Bronchial epithelial cell (primary cell): ENCODE measurements at regions not wholly inside any gene's neighbourhood (a gene's known extent, or its start where the extent isn't known, plus 50 kb on each side); places are given as distances from the start of the nearest gene placed in this dataset.

Experiments
- DNase-seq: peaks from one replicate; pipeline ENCODE4 v3.0.0-alpha.2; 2010; ENCODE audit warnings: low read depth
- FAIRE-seq: peaks from 2 replicates; lab custom pipeline; 2011; peaks lifted over from hg19 to GRCh38; lab: Jason Lieb, UNC
- H3K27me3 ChIP-seq: 2 replicates; pipeline ENCODE4 v1.5.1; 2011; ENCODE audit warnings: low read length; ENCODE audit not compliant: control insufficient read depth, insufficient read depth
- H3K36me3 ChIP-seq: 2 replicates; pipeline ENCODE4 v1.5.1; 2011; ENCODE audit warnings: low read length; ENCODE audit not compliant: control insufficient read depth, insufficient read depth
- H3K4me3 ChIP-seq: 2 replicates; pipeline ENCODE4 v1.5.1; 2011; ENCODE audit warnings: mild to moderate bottlenecking, low read depth, low read length, control low read depth
- CTCF ChIP-seq: IDR thresholded peaks from 2 replicates; pipeline ENCODE4 v1.5.1; 2011; ENCODE audit warnings: mild to moderate bottlenecking, moderate library complexity, low read length, control low read depth, inconsistent platforms; ENCODE audit not compliant: insufficient read depth, severe bottlenecking

- TF ChIP-seq CTCF: no peak
- Histone ChIP-seq H3K36me3 (no peaks in the 10 kb centered on the region), H3K4me3 (no peak overlapping the region), H3K27me3 (no peaks in the 10 kb centered on the region)
- DNase-seq (no peak), FAIRE-seq (no peak)
Measured at GRCh38 chr5:130462516-130462915, 558.3 kb downstream of the CHSY3 start.

- Histone ChIP-seq H3K27me3 (no peaks in the 10 kb centered on the region), H3K36me3 (no peaks in the 10 kb centered on the region), H3K4me3 (no peak overlapping the region)
- FAIRE-seq (no peak), DNase-seq (no peak)
- no peak for TF ChIP-seq CTCF
Measured at GRCh38 chr5:130455175-130455574, 550.9 kb downstream of the CHSY3 start.

- no peak for TF ChIP-seq CTCF
- H3K27me3 ChIP-seq: no peaks in the 10 kb centered on the region
- no peak overlapping the region for H3K4me3 ChIP-seq
- H3K36me3 ChIP-seq: no peaks in the 10 kb centered on the region
- FAIRE-seq (no peak), DNase-seq (no peak)
Measured at GRCh38 chr5:130452744-130453143, 548.5 kb downstream of the CHSY3 start.

GRCh38 chr5:130436430-130436829 is 532.2 kb downstream of the CHSY3 start:
- TF ChIP-seq CTCF: no peak
- no peak overlapping the region for H3K4me3 ChIP-seq
- H3K36me3 ChIP-seq: no peaks in the 10 kb centered on the region
- no peaks in the 10 kb centered on the region for H3K27me3 ChIP-seq
- FAIRE-seq (no peak), DNase-seq (no peak)

- no peak for FAIRE-seq
- H3K36me3 ChIP-seq: no peaks in the 10 kb centered on the region
Measured at GRCh38 chr5:130427222-130427955, 523.1 kb downstream of the CHSY3 start.

More at GRCh38 chr5:130427222-130427955, 523.1 kb downstream of the CHSY3 start:
- no peak for DNase-seq
- H3K4me3 ChIP-seq: no peak overlapping the region
- H3K27me3 ChIP-seq: no peaks in the 10 kb centered on the region
- no peak for TF ChIP-seq CTCF
